Prostate gland (tissue), 2 donors: ENCODE measurements at regions not wholly inside any gene's neighbourhood (a gene's known extent, or its start where the extent isn't known, plus 50 kb on each side); places are given as distances from the start of the nearest gene placed in this dataset.

Source experiments
- DNase-seq: peaks from one replicate; pipeline ENCODE4 v3.0.0-alpha.2; 2019; ENCODE audit warnings: low spot score
- H3K27ac ChIP-seq, 2 donors: fragments of 200-600 bp; sonication (generic); 2 replicates each; pipeline ENCODE4 v1.5.1; 2017 to 2019
- H3K27me3 ChIP-seq: fragments of 200-600 bp; sonication (generic); replicated peaks from 2 replicates; pipeline ENCODE4 v1.5.1; 2019; ENCODE audit not compliant: insufficient read depth
- H3K36me3 ChIP-seq, 2 donors: fragments of 200-600 bp; sonication (generic); 1 replicate in 1 of 2; 2 replicates in 1 of 2; pipeline versions ENCODE4 v1.5.1 to v1.8.1; 2017 to 2019
- H3K4me1 ChIP-seq: fragments of 200-600 bp; sonication (generic); replicated peaks from 2 replicates; pipeline ENCODE4 v1.5.1; 2019
- H3K4me3 ChIP-seq, 2 donors: fragments of 200-600 bp; sonication (generic); 2 replicates each; pipeline ENCODE4 v1.5.1; 2017 to 2019
- H3K9me3 ChIP-seq: fragments of 200-600 bp; sonication (generic); 2 replicates; pipeline ENCODE4 v1.5.1; 2017
- POLR2A ChIP-seq: fragments of 450-650 bp; IDR thresholded peaks from one replicate; pipeline ENCODE4 v1.6.1; 2016; ENCODE audit warnings: antibody characterized with exemption, mild to moderate bottlenecking
- POLR2AphosphoS5 ChIP-seq: sonication (generic); formaldehyde crosslinking; IDR thresholded peaks from one replicate; pipeline ENCODE4 v1.6.1; 2017; ENCODE audit warnings: antibody characterized with exemption
- WGBS: methylation state at CpG from one replicate; pipeline ENCODE4 v1.1.5; 2018; 5-methylcytosine and 5-hydroxymethylcytosine counted together
- intact Hi-C: fragments of 100-400 bp; cut with DNase I; formaldehyde crosslinking; loops from one replicate; pipeline ENCODE4 v1.14.2; 2022
- TF ChIP-seq, protein P1 (sequence below), 4 experiments: fragments of 200-600 bp in 2 of 4; fragments of 450-650 bp in 2 of 4; sonication (generic) in 2 of 4; IDR thresholded peaks; 1 replicate in 3 of 4; 2 replicates in 1 of 4; pipeline ENCODE4 v1.5.1; 2016 to 2019; ENCODE audit warnings: antibody characterized with exemption in 4 of 4, mild to moderate bottlenecking in 2 of 4, moderate library complexity in 2 of 4

DNA sequence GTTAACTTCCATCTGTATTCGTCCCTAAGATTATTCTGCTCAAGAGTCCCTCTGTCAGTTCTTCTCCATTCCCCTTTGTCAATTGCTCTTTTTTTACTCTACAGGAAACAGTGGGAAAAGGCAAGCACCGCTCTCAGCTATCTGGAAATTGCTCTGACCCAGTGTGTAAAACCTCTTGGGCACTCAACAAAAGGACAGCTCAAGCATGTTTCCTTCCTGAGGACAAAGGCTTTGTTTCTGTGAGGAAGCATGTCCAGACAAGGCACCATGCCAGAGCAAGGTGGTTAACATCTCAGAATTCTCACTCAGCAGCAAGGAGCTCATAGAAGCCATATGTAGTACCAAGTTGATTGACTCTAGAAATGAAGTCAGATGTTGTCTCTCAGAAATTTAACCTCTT lies 735.6 kb downstream of the TSN start:
- intact Hi-C loops: no loop called here
- H3K27ac ChIP-seq: no peak overlapping the region
- WGBS: 68% methylated on average over 2 of the region's 2 CpGs
- H3K27me3 ChIP-seq: no peaks in the 10 kb centered on the region
- no peak overlapping the region for H3K4me3 ChIP-seq
- H3K36me3 ChIP-seq: no peaks in the 10 kb centered on the region
- no peaks in the 10 kb centered on the region for H3K9me3 ChIP-seq
- no peak for TF ChIP-seq POLR2AphosphoS5
- no peak for TF ChIP-seq POLR2A
- TF ChIP-seq, protein P1, sequence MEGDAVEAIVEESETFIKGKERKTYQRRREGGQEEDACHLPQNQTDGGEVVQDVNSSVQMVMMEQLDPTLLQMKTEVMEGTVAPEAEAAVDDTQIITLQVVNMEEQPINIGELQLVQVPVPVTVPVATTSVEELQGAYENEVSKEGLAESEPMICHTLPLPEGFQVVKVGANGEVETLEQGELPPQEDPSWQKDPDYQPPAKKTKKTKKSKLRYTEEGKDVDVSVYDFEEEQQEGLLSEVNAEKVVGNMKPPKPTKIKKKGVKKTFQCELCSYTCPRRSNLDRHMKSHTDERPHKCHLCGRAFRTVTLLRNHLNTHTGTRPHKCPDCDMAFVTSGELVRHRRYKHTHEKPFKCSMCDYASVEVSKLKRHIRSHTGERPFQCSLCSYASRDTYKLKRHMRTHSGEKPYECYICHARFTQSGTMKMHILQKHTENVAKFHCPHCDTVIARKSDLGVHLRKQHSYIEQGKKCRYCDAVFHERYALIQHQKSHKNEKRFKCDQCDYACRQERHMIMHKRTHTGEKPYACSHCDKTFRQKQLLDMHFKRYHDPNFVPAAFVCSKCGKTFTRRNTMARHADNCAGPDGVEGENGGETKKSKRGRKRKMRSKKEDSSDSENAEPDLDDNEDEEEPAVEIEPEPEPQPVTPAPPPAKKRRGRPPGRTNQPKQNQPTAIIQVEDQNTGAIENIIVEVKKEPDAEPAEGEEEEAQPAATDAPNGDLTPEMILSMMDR (IDR thresholded peaks at IDR 0.05): no peak
- no peak for DNase-seq
- H3K4me1 ChIP-seq: no peaks in the 10 kb centered on the region

DNA sequence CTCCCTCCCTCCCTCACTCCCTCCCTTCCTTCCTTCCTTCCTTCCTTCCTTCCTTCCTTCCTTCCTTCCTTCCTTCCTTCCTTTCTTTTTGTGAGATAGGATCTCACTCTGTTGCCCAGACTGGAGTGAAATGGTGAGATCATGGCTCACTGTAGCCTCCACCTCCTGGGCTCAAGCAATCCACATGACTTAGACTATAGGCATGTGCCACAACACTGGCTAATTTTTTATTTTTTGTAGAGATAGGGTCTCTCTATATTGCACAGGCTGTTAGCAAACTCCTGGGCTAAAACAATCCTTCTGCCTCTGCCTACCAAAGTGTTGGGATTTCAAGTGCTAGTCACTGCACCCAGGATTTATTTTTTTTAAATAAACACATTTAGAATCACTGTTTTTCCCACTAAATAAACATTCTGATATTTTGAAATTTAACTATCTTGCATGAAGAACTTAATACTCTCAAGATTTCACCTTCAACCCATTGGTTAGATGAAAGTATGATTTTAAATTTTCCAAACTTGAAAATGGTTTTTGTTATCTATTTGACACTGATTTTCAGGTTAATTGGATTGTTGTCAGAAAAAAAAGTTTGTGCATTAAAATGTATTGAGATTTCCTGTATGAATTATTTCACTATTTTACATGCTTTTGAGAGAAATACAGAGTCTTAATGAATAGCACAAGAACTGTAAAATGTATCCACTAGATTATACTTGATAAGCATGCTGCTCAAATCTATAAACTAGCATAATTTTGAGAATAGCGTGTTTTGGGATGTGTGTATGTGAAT lies 745.1 kb downstream of the TSN start:
- TF ChIP-seq POLR2AphosphoS5 (no peak), POLR2A (no peak)
- TF ChIP-seq, protein P1 (IDR thresholded peaks at IDR 0.05): no peak
- Histone ChIP-seq H3K27me3 (no peaks in the 10 kb centered on the region), H3K4me3 (no peak overlapping the region), H3K27ac (no peak overlapping the region), H3K4me1 (no peaks in the 10 kb centered on the region), H3K9me3 (no peaks in the 10 kb centered on the region), H3K36me3 (no peaks in the 10 kb centered on the region)
- intact Hi-C loops: no loop called here
- DNase-seq: no peak
- 86% methylated on average over 1 of the region's 1 CpG for WGBS

DNA sequence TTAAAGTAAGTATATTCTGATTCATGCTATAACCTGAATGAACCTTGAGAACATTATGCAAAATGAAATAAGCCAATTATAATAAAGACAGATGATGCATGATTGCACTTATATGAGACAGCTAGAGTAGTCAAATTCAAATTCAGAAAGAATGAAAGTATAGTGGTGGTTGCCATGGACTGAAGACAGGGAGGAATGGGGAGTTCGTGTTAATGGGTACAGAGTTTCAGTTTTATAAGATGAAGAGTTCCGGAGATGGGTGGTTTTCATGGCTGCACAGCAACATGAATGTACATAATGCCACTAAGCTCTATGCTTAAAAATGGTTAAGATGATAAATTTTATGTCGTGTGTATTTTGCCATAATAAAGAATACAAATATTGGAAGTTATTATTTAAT lies 751.2 kb downstream of the TSN start:
- Histone ChIP-seq H3K27me3 (no peaks in the 10 kb centered on the region), H3K36me3 (no peaks in the 10 kb centered on the region), H3K4me1 (no peaks in the 10 kb centered on the region), H3K4me3 (no peak overlapping the region), H3K9me3 (no peaks in the 10 kb centered on the region), H3K27ac (no peak overlapping the region)
- no peak for DNase-seq
- intact Hi-C loops: no loop called here
- WGBS: 82% methylated on average over 3 of the region's 3 CpGs
- TF ChIP-seq, protein P1 (IDR thresholded peaks at IDR 0.05): no peak
- TF ChIP-seq POLR2AphosphoS5 (no peak), POLR2A (no peak)

DNA sequence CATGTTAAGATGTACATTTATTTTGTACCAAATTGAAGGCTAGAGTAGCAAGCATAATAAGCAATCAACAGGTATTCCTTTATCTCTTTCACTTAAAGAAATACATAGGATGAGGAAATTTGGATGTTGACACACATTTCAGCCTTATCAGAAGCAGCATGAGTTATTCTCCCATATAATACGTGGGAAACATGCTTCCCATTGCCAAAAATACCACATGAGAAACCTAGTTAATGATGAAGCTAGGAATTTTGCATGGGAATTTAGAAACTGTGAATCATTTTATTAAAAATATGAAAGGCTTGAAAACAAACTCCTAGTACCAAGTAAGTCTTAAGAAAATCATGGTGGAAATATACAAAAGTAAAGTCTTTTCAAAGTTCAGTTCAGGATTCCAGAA lies 751.8 kb downstream of the TSN start:
- H3K9me3 ChIP-seq: no peaks in the 10 kb centered on the region
- 36% methylated on average over 1 of the region's 1 CpG for WGBS
- TF ChIP-seq POLR2A (no peak), POLR2AphosphoS5 (no peak)
- TF ChIP-seq, protein P1 (IDR thresholded peaks at IDR 0.05): no peak

DNA sequence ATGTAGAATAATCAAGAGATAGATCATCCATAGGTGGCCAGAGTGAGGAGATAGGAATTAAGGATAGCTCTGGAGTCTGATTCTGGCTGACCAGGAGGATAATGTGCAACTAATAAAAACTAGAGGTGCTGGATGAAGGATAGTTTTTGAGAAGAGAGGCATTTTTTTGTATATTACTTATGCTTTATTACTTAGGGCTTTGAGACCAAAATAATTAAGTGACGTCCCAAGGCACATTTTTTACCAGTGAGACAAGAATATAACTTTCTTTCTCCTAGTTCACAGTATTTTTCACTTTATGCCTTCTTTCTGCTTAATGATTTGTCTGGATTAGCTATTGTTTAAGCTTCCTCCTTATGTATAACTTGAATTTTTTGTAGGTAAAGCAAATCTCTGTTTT lies 756.6 kb downstream of the TSN start:
- TF ChIP-seq POLR2AphosphoS5 (no peak), POLR2A (no peak)
- TF ChIP-seq, protein P1 (IDR thresholded peaks at IDR 0.05): no peak

More for the DNA sequence above, 751.8 kb downstream of the TSN start:
- DNase-seq: no peak
- Histone ChIP-seq H3K4me3 (no peak overlapping the region), H3K36me3 (no peaks in the 10 kb centered on the region), H3K4me1 (no peaks in the 10 kb centered on the region), H3K27me3 (no peaks in the 10 kb centered on the region), H3K27ac (no peak overlapping the region)
- intact Hi-C loops: no loop called here

More for the DNA sequence above, 756.6 kb downstream of the TSN start:
- 62% methylated on average over 1 of the region's 1 CpG for WGBS
- Histone ChIP-seq H3K27ac (no peak overlapping the region), H3K9me3 (no peaks in the 10 kb centered on the region), H3K4me1 (no peaks in the 10 kb centered on the region), H3K27me3 (no peaks in the 10 kb centered on the region), H3K36me3 (no peaks in the 10 kb centered on the region), H3K4me3 (no peak overlapping the region)
- intact Hi-C loops: no loop called here
- no peak for DNase-seq
